ENCODE measurements at regions not wholly inside any gene's neighbourhood (a gene's known extent, or its start where the extent isn't known, plus 50 kb on each side); places are given as distances from the start of the nearest gene placed in this dataset.

DNA sequence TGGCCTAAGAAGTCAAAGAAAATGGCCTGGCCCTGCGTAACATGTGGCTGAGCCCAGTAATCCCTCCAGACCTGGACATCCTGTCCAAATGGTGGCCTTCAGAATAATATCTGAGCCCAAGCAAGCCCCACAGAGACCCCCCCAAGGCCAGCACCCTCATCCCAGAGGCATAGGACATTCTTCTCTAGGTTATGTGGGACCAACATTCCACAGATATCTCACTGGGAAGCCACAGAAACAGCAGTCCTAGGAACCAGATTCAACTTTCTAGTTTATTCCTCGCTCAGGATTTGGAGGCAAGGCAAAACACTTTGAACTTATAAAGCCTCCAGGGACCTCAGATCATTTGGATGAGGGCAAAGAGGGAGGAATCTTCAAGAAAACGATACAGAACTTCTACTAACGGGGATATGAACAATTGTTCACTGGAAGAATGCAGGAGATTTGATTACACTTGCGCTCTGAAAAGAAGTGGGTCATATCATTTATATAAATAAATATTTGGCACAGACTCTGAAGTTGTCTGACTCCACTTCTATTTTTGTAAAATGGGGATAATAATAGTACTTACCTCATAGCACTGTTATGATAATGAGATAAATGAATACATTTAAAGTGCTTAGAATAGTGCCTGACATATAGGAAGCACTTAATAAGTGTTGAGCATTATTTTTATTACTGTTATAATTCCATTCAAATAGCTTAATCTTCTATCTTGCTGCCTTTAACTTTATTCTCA, 171.5 kb downstream of the NUAK1 start:
- DNase-seq: no peak

DNA sequence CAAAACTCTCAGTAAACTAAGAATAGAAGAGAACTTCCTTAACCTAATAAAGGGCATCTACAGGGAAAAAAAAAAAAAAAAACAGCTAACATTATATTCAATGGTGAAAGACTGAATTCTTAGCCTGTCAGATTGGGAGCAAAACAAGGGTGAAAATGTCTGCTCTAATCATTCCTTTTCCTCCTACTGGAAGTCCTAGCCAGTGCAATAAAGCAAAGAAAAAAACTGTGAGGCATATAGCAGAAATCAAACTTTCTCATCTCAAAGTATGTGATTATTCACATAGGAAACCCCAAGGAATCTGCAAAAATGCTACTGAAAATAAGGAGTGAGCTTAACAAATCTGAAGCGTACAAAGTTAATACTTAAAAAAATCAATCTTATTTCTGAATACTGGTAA, 170.7 kb downstream of the NUAK1 start:
- DNase-seq: no peak

DNA sequence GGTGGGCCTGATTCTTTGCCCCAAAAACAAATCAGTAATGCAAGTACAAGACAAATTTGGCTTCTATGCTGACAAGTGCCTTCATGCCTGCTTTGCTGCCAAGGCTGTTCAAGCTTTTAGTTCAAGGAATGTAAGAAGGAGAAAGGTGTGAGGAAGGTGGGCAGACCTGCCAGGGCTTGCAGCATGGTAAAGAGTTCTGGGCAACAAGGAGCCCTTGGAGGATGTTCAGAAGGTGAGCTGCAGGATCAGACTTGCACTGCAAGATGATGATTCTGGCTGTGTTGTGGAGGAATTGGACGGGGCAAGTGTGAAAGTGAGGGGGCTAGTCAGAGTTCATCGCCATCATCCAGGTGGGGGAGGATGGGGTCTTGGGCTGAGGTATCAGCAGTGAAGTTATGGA, 167.9 kb downstream of the NUAK1 start:
- no peak for DNase-seq

DNA sequence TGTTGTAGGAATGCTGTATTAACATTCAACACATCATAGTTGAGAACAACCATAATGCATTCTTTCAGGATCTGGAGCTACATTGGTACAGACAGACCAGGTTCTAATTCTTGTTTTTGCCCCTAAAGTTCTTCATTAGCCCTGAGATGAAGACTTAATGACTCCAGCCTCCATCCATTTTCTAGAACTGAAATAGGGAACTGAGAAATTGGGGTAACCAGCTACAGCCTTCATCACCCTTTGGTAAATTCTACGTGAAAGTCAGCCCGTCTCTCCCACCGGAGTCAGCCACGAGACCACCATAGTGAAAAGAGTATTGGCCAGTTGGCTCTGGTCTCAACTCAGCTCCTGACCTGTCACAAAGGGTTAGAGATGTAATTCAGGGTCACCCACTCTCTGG, 164.0 kb downstream of the NUAK1 start:
- DNase-seq: no peak

DNA sequence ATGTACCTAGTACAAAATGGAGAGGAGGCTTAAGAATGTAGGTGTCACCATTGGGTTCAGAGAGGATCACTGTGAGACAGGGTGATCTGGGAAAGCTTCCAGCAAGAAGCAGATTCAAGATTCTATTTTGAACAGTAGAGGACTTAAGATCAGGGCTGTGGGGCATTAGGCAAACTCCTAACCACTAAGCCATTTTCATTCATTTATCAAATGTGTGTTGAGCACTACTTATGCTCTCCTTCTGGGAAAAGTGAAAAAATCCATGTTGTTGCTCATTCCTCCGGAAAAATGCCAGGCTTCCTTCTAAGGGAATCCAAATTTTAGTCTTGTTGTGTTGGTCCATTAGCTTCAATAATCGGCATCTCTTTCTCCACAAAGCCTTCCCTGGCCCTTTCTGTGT, 163.4 kb downstream of the NUAK1 start:
- no peak for DNase-seq

DNA sequence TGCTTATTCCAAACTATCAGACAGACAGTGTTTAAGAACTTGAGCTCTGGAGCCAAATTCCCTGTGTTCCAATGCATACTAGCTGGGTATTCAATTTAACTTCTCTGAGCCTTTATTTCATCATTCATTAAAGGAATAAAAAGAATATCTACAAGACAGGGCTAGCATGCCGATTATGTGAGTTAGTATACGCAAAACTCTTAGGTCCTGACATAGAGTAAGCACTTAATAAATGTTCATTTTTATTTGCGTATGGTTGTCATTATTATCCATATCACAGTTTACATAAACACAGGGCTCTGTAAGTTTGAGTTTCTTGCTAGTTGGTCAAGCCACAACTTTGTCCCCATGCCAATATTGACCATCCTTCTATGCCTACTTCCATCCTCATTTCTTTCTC, 161.5 kb downstream of the NUAK1 start:
- DNase-seq: no peak

DNA sequence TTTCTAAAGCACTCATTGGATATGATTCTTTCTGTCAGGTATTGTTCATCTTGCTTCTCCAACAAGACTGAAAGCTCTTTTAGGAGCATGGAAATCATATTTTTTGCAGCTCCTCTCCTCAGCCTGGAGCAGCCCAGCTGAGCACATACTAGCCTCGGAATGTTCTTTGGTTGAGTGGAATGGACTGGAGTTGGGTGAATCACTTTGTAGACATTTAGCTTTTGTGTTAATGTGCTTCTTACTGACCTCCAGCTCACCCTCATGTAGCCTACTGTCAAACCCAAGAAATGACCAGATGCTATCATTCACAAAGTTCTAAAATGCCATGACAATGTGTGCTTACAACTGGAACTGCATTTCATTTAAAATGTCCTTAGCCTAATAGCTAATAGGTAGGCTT, 161.1 kb downstream of the NUAK1 start:
- DNase-seq: no peak

DNA sequence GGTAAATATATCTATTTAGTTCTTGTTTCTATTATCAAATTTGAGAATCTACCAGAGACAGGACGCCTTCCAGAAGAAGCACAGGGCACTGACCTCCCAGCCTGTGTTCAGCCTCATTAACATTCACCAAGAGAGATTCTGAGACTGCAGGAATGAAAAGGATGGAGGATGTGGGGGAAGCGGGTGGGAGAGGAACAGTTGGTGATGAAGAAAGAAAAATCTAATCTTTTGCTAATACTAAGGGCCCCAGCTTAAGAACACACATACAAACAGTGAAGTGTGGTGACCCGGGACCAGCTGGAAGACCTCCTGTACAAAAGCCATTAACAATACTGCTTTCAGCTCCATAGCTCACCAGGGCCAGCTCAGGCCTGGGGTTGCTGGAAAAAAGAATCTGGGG, 160.5 kb downstream of the NUAK1 start:
- DNase-seq: no peak

DNA sequence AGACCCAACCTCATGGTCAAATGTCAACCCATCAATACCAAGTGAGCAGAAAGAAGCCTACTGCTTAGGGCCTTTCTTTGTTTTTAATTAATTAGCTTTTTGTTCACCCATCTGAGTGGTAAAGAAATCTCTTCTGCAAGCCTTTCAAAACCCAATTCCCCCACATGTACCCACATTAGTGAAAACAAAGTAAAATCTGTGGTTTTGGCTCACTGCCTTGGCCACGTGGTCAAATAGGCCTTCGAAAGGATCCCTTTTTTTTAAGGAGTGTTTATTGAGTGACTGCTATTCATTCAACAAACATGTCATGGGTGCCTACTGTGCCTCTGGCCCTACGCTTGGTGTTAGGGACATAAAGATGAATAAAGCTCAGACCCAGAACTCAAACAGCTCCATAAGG, 160.1 kb downstream of the NUAK1 start:
- DNase-seq: no peak

DNA sequence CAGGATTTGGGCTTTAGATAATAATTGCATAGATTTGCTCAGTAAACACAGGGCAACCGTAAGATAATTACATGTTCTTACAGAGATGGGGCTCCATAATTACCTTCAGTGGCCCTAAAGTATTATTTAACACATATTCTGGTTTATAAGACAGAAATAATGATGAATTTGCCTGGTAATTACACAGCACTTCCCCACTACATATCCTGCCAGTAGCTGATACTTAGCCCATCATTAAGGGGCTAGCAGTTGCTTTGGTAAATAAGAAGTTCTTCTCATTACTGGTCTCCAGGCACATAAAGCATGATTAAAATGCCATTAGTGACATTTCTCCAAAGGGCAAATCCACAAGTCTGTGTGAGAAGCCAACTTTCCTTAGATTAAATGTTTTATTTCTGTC, 158.7 kb downstream of the NUAK1 start:
- no peak for DNase-seq

DNA sequence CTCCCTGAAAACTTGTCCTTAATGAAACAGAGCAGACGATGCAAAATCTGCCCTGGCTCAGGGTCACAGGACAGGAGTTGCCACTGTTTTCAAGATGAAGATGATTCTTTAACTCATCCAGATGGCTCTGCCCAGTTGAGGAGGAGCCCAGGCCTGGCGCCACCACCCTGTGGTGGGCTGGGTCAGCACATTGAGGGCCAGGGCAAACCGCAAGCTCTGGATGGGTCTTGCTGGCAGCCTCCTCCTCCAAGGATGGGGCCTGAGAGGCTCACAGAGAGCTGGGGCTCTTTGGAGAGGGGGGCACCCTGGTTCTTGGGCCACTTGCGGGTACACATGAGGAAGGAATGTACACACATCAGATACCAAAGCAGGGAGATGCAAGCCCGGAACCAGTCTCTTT, 158.2 kb downstream of the NUAK1 start:
- DNase-seq: no peak

DNA sequence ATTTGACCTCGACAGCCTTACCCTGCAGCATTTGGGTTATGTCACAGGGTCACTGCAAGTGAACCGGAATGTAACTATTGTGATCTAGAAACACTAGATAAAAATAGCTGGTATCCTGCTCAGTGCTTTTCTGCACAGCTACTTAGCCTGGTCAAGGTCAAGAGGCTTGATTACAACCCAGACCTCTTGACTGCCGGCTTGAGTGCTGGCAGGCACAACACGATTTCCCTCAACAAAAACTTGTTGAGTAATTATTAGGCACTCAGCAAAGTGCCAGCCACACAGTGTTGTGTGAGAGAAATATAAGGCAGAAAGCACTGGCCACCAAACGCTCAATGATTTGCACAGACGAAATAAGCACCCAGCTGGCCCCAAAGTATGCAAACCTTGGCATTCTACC, 156.7 kb downstream of the NUAK1 start:
- DNase-seq: no peak

DNA sequence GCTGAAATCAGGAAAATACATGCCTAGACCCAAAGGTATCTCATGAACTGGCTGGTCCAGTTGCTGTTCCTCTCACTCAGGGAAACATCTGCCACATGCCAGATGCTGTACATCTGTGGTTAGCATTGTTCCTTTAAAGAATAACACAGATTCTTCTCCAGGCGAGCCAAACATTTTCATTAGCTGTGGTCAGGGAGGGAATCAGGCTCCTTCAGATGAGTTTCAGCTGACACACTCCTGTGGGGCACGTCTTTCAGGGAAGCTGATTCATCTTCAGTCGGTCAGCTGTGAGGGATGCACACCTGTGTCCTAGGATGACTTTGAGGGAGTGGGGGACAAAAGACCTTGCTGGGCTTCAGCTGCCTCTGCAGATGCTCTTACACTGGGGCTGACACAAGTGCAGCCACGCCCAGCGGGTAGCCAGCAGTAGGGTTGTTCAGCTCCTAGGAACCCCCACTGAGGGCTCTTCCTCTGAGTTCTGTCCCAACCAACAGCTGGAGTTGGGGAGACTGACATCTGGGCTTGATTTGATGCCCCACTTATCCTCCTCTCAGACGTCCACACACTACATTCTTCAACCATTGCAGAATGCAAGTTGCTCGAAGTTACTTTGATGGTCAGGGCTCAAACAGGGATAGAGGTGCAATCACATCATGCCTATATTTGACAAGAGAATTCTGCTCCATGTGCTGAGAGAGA, 155.0 kb downstream of the NUAK1 start:
- no peak for DNase-seq

DNA sequence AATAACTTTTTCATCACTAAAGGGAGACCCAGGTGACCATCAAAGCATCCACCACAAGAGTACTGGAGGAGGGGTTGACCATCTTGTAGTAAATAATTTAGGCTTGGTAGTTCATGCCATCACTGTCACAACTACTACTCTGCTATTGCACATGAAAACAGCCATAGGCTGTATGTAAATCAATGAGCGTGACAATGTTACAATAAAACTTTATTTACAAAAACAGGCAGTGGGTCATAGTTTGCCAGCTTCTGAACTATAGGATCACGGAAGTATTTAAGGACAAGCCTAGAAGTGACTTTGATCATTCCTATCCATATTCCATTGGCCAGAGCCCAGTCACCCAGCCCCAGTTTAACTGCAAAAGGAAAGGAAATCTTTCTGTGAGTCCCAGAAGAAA, 153.4 kb downstream of the NUAK1 start:
- DNase-seq: no peak

DNA sequence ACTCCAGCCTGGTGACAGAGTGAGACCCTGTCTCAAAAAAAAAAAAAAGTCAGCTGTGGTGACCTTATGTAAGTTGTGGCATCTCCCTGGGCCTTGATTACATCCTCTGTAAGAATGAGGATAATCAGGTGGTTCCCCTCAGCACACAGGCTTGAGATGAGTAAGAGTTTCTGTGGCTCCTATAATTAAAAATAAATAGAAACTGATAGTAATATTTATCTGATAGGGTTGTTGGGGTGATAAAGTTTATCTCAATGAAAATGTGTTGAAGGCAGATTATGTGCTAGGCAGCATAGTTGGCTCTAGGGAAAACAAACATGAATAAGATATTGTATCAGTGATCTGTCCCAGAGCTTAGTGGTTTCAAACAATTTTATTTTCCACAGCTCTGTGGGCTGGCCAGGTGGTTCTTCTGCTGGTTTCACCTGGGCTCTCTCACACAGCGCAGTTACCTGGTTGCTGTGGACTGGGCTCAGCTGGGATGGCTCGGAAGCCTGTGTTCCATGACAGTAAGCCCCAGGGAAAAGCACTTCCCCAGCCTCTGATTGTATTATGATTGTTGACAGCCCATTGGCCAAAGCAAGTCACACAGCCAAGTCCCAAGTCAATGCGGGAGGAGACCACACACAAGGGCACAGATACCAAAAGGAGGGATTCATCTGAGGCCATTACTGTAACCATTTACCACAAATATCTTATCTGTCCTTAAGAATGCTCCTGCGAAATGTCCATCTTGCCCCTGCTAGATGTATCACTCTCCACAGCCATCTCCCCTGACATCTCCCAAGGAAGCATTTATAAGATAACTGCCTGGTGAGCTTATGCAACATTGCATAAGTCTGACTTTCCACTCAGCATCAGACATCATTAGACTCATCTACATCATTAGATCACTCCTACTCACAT, 151.7 kb downstream of the NUAK1 start:
- DNase-seq: no peak

DNA sequence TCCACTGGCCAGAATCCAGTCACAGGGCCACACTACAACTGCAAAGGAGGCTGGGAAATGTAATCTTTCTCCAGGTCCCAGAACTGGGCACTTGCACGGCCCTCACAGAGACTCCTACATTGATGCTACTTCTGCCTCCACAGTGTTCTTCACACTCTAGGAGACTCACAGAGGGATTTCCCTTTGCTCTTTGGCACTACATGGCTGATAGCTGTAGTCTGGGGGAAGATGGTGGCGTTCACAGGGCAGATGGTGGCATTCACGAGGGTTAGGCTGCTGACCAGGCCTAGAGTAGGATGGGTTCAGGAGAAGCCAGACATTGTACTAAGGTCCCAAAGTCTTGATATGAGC, 151.1 kb downstream of the NUAK1 start:
- no peak for DNase-seq

DNA sequence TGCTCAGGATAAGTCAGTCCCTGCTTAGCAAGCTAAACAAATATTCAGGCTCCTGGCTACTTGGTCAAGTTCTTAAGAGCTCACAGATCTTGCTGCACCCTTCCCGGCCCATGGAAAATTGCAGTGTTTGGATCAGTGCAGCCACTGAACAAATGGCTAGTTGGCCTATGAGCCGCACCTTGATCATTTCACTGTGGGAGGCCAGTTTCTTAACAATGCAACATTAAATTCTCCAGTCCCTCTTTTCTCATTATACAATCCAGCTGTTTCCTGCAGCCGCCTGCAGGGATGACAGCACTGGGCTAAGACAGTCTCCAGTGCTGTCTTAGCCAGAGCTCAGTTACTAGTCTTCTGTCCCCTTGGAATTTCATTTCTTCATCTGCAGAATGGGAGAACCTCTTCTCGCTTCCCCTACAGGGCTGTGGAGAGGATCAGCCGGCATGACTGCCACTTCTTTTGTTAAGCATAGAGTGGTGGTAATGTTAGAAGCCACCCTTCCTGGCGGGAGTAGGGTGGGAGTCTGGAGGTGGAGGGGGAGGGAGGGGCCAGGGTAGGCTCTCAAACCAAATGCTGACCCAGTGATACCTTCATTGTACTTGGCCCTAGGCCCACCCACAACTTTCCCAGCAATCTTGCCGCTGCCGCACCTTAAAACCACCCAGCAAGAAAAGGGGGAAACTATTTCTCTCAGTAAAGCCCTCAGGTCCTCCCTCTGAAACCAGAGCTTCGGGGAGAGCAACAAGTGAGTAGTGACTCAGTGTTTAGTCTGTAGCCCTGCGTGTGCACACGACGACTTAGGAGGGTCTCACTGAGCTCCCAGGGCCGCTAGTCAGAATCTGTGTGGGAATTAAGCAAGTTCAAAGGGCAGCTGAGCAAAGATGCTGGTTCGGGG, 145.7 kb downstream of the NUAK1 start:
- DNase-seq: peak; percentile 6

DNA sequence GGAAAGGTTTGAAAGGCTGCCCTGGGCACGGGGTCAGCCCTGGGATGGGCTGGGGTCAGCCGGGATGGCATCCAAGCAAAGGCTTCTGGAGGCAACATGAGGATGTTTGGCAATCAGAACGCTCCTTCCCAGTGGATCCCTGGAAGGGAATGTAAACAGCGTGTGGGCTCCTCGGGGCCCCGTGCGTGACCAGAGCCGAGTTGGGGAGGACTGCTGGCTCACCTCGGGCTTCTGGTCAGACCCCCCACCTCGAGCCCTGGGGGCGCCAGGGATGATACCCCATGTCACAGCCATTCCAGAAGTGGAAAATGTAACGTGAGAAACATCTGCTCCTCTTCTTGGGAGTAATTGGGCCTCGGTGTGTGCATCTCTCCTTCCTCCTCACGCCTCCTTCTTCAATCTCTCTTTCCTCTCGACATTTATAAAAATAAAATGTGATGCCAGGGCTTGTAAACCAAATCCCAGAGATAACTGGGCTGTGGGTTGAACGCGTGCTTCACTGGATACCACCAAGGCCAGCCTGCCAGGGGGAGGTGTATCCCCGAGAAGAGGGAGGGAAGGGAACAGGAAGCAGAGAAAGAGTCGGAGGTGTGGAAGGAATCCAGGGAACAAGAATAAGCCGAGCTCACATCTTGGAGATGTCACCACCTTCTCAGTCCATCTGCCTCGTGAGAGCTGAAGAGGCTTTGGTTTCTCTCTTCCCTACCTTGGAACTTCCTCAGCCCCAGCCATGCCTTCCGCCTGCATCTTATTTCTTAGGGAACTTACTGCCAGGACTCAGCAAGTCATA, 144.8 kb downstream of the NUAK1 start:
- DNase-seq: no peak

DNA sequence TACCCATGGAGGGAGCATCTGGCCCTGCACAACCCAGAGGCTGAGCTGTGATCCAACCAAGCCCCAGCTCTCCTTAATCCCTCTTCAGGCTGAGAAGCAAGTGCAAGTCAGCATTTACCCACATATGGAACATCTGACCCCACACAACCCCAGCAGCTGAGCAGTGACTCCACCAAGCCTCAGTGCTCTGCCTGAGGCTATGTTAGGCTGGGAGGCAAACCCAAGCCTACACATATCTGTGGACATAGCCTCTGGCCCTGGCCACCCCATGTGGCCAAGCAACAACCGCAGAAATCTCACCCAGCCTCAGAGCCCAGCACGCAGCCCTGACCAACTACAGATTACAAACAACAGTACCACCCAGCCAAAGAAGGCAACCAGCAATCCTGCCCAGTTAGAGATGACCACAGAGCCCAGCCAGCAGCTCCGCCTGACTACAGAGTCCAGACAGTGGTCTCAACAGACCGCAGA, 142.8 kb downstream of the NUAK1 start:
- no peak for DNase-seq

DNA sequence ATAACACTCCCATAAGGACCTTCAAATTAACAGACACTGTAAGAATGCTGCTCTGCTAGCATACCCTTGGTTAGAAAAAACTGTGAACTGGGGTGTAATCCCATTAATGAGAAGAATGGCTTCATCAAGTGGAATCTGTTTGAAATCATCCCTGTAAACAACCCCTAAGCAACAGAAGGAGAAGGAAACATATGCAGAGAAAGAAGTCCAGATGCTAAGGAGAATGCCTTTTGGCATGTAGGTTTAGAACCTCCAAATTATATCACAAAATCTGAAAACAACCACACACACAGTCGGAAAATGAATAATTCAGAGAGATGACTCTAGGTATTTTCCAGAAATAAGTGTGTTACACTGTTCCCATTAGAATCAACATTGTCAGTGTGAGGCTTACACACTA, 140.2 kb downstream of the NUAK1 start:
- DNase-seq: no peak

DNA sequence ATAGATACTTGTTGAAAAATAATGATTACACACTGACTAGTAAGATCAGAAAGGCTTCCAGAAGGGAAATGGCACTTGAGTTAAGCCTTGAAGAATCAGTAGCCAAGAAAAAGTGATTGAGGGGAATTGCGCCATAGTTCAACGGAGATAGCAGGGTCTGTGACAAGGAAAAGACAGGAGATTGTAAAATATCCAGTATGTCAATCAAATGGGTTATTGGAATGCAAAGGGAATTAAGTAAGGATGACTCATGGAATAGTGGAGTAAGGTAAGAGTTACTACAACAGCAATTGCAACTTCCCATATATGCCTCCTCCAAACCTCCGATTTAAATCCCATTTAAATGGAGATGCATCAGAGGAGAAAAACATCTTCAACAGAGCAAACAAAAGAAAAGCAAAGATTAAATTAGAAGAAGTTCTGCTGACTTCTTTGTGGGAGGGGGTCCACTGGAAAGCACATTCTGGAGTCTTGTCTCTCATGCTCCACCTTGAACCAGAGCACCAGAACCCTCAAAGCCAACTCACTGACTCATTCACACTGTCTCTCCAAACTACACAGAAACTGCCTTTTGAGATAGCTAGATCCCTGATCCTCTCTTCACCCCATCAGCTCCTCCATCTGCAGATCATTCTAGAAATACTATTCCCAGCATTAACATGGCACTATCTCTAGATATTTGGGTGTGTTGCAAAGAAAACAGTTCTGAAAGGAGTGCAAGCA, 138.2 kb downstream of the NUAK1 start:
- DNase-seq: no peak

Measured in eye (tissue), 1 donor.